ENCODE measurements at regions not wholly inside any gene's neighbourhood (a gene's known extent, or its start where the extent isn't known, plus 50 kb on each side); places are given as distances from the start of the nearest gene placed in this dataset.

- DNase-seq (ENCODE audit: low read depth, low spot score), result no peak
These were observed 445.9 kb upstream of the ANO3 start for GRCh38 chr11:25886036-25886435.

- DNase-seq (ENCODE audit: low read depth, low spot score), result no peak
These were observed 441.2 kb upstream of the ANO3 start for GRCh38 chr11:25890626-25891260.

- no peak for DNase-seq (ENCODE audit: low read depth, low spot score)
These were observed 440.0 kb upstream of the ANO3 start for GRCh38 chr11:25891960-25892359.

GRCh38 chr11:25899617-25900160, 432.2 kb upstream of the ANO3 start:
- DNase-seq (ENCODE audit: low read depth, low spot score), result no peak

GRCh38 chr11:25900814-25901213, 431.1 kb upstream of the ANO3 start:
- DNase-seq (ENCODE audit: low read depth, low spot score), result no peak

- no peak for DNase-seq (ENCODE audit: low read depth, low spot score)
These were observed 430.5 kb upstream of the ANO3 start for GRCh38 chr11:25901415-25901814.

- no peak for DNase-seq (ENCODE audit: low read depth, low spot score)
These were observed 429.5 kb upstream of the ANO3 start for GRCh38 chr11:25902476-25902875.

GRCh38 chr11:25908726-25909125, 423.2 kb upstream of the ANO3 start:
- DNase-seq (ENCODE audit: low read depth, low spot score), result no peak

GRCh38 chr11:25910086-25910485, 421.8 kb upstream of the ANO3 start:
- no peak for DNase-seq (ENCODE audit: low read depth, low spot score)

GRCh38 chr11:25920356-25920755, 411.6 kb upstream of the ANO3 start:
- no peak for DNase-seq (ENCODE audit: low read depth, low spot score)

- no peak for DNase-seq (ENCODE audit: low read depth, low spot score)
These were observed 407.3 kb upstream of the ANO3 start for GRCh38 chr11:25924586-25924985.

GRCh38 chr11:25925359-25925758, 406.6 kb upstream of the ANO3 start:
- no peak for DNase-seq (ENCODE audit: low read depth, low spot score)

- no peak for DNase-seq (ENCODE audit: low read depth, low spot score)
These were observed 404.4 kb upstream of the ANO3 start for GRCh38 chr11:25927411-25927953.

- DNase-seq (ENCODE audit: low read depth, low spot score), result no peak
These were observed 403.9 kb upstream of the ANO3 start for GRCh38 chr11:25928076-25928475.

- no peak for DNase-seq (ENCODE audit: low read depth, low spot score)
These were observed 393.0 kb upstream of the ANO3 start for GRCh38 chr11:25938952-25939351.

GRCh38 chr11:25939691-25940090, 392.2 kb upstream of the ANO3 start:
- DNase-seq (ENCODE audit: low read depth, low spot score), result no peak

GRCh38 chr11:25941353-25941752, 390.6 kb upstream of the ANO3 start:
- DNase-seq (ENCODE audit: low read depth, low spot score), result no peak

GRCh38 chr11:25943031-25943430, 388.9 kb upstream of the ANO3 start:
- DNase-seq (ENCODE audit: low read depth, low spot score), result no peak

- no peak for DNase-seq (ENCODE audit: low read depth, low spot score)
These were observed 387.9 kb upstream of the ANO3 start for GRCh38 chr11:25943777-25944661.

- no peak for DNase-seq (ENCODE audit: low read depth, low spot score)
These were observed 382.0 kb upstream of the ANO3 start for GRCh38 chr11:25949918-25950317.

GRCh38 chr11:25953006-25953405, 378.9 kb upstream of the ANO3 start:
- DNase-seq (ENCODE audit: low read depth, low spot score), result no peak

GRCh38 chr11:25958045-25958444, 373.9 kb upstream of the ANO3 start:
- DNase-seq (ENCODE audit: low read depth, low spot score), result no peak

- no peak for DNase-seq (ENCODE audit: low read depth, low spot score)
These were observed 370.4 kb upstream of the ANO3 start for GRCh38 chr11:25961539-25961938.

Measured in iPS DF 19.7 (cell line).